Glomerular endothelial cell (primary cell): ENCODE measurements at regions not wholly inside any gene's neighbourhood (a gene's known extent, or its start where the extent isn't known, plus 50 kb on each side); places are given as distances from the start of the nearest gene placed in this dataset.
"Not testable (repeated sequence)": the region's sequence is repeated elsewhere in the genome, so short reads cannot be mapped to it uniquely, and the experiment has no call there.

ENCODE experiments used
- DNase-seq: peaks from one replicate; pipeline ENCODE4 v3.0.0-alpha.2; 2011; ENCODE audit warnings: low read depth, low spot score; ENCODE audit errors: extremely low read depth

GRCh38 chr2:131636704-131637308 lies 109.1 kb downstream of the CCDC74A start:
- not testable (repeated sequence) for DNase-seq

GRCh38 chr2:131639001-131639620 lies 111.4 kb downstream of the CCDC74A start:
- not testable (repeated sequence) for DNase-seq

- DNase-seq, result no peak
Observed at GRCh38 chr2:131641414-131642206, 113.9 kb downstream of the CCDC74A start.

- not testable (repeated sequence) for DNase-seq
Observed at GRCh38 chr2:131643180-131643579, 115.5 kb downstream of the CCDC74A start.

GRCh38 chr2:131645177-131645765 lies 117.6 kb downstream of the CCDC74A start:
- no peak for DNase-seq

- not testable (repeated sequence) for DNase-seq
Observed at GRCh38 chr2:131646220-131646619, 118.5 kb downstream of the CCDC74A start.

GRCh38 chr2:131646669-131647297 lies 119.1 kb downstream of the CCDC74A start:
- no peak for DNase-seq

- DNase-seq, result not testable (repeated sequence)
Observed at GRCh38 chr2:131648565-131648964, 120.9 kb downstream of the CCDC74A start.

- DNase-seq, result not testable (repeated sequence)
Observed at GRCh38 chr2:131652246-131652645, 124.6 kb downstream of the CCDC74A start.

GRCh38 chr2:131654107-131654506 lies 126.4 kb downstream of the CCDC74A start:
- DNase-seq, result not testable (repeated sequence)

- no peak for DNase-seq
Observed at GRCh38 chr2:131656816-131657633, 129.3 kb downstream of the CCDC74A start.

- no peak for DNase-seq
Observed at GRCh38 chr2:131657895-131658768, 130.4 kb downstream of the CCDC74A start.

GRCh38 chr2:131658769-131659131 lies 131.1 kb downstream of the CCDC74A start:
- DNase-seq, result no peak

GRCh38 chr2:131659168-131659572 lies 131.5 kb downstream of the CCDC74A start:
- no peak for DNase-seq

- not testable (repeated sequence) for DNase-seq
Observed at GRCh38 chr2:131661101-131661782, 133.6 kb downstream of the CCDC74A start.

GRCh38 chr2:131661884-131662535 lies 134.3 kb downstream of the CCDC74A start:
- not testable (repeated sequence) for DNase-seq

GRCh38 chr2:131663501-131663900 lies 135.8 kb downstream of the CCDC74A start:
- not testable (repeated sequence) for DNase-seq

GRCh38 chr2:131665716-131666115 lies 138.0 kb downstream of the CCDC74A start:
- DNase-seq, result not testable (repeated sequence)
